ENCODE measurements at regions not wholly inside any gene's neighbourhood (a gene's known extent, or its start where the extent isn't known, plus 50 kb on each side); places are given as distances from the start of the nearest gene placed in this dataset.
A peak's percentile ranks its signal among the peaks of the same experiment; 100 is the strongest.

GRCh38 chr7:25881317-25882037, 270.5 kb upstream of the NFE2L3 start:
- Histone ChIP-seq H3K9me3 (ENCODE audit: control insufficient read depth in 2 of 3, insufficient read depth in 1 of 3, low read length in 3 of 3) (no peaks in the 10 kb centered on the region), H3K27me3 (ENCODE audit: control insufficient read depth, insufficient read depth, low read length) (no peaks in the 10 kb centered on the region), H3K4me1 (ENCODE audit: control insufficient read depth in 2 of 3, insufficient read depth in 2 of 3, low read depth in 1 of 3, low read length in 3 of 3) (no peaks in the 10 kb centered on the region), H3K36me3 (ENCODE audit: control insufficient read depth in 2 of 3, insufficient read depth in 3 of 3, low read length in 3 of 3) (no peaks in the 10 kb centered on the region), H3K9ac (ENCODE audit: low read length in 3 of 3) (no peak overlapping the region), H3K27ac (ENCODE audit: low read depth in 2 of 2, low read length in 2 of 2) (no peak overlapping the region), H3K4me3 (ENCODE audit: low read length in 3 of 3) (no peak overlapping the region)
- no peak for TF ChIP-seq CTCF (IDR thresholded peaks at IDR 0.05; ENCODE audit: borderline replicate concordance, extremely low read depth, insufficient read depth)
- FAIRE-seq: no peak
- intact Hi-C loops (cut with DNase I): no loop called here
- peak in 1 of 5 donors; percentile 58 for DNase-seq

GRCh38 chr7:25882151-25882773, 269.7 kb upstream of the NFE2L3 start:
- Histone ChIP-seq H3K4me3 (ENCODE audit: low read length in 3 of 3) (no peak overlapping the region), H3K9me3 (ENCODE audit: control insufficient read depth in 2 of 3, insufficient read depth in 1 of 3, low read length in 3 of 3) (no peaks in the 10 kb centered on the region), H3K27ac (ENCODE audit: low read depth in 2 of 2, low read length in 2 of 2) (no peak overlapping the region), H3K4me1 (ENCODE audit: control insufficient read depth in 2 of 3, insufficient read depth in 2 of 3, low read depth in 1 of 3, low read length in 3 of 3) (no peaks in the 10 kb centered on the region), H3K9ac (ENCODE audit: low read length in 3 of 3) (no peak overlapping the region), H3K27me3 (ENCODE audit: control insufficient read depth, insufficient read depth, low read length) (no peaks in the 10 kb centered on the region), H3K36me3 (ENCODE audit: control insufficient read depth in 2 of 3, insufficient read depth in 3 of 3, low read length in 3 of 3) (no peaks in the 10 kb centered on the region)
- no peak for DNase-seq
- no peak for TF ChIP-seq CTCF (IDR thresholded peaks at IDR 0.05; ENCODE audit: borderline replicate concordance, extremely low read depth, insufficient read depth)
- FAIRE-seq: no peak
- intact Hi-C loops (cut with DNase I): no loop called here

GRCh38 chr7:25884265-25884828, 267.7 kb upstream of the NFE2L3 start:
- intact Hi-C loops (cut with DNase I): no loop called here
- H3K27me3 ChIP-seq (ENCODE audit: control insufficient read depth, insufficient read depth, low read length): no peaks in the 10 kb centered on the region
- no peak overlapping the region for H3K27ac ChIP-seq (ENCODE audit: low read depth in 2 of 2, low read length in 2 of 2)

More at GRCh38 chr7:25884265-25884828, 267.7 kb upstream of the NFE2L3 start:
- no peak for DNase-seq
- Histone ChIP-seq H3K4me3 (ENCODE audit: low read length in 3 of 3) (no peak overlapping the region), H3K4me1 (ENCODE audit: control insufficient read depth in 2 of 3, insufficient read depth in 2 of 3, low read depth in 1 of 3, low read length in 3 of 3) (no peaks in the 10 kb centered on the region), H3K36me3 (ENCODE audit: control insufficient read depth in 2 of 3, insufficient read depth in 3 of 3, low read length in 3 of 3) (no peaks in the 10 kb centered on the region), H3K9ac (ENCODE audit: low read length in 3 of 3) (no peak overlapping the region), H3K9me3 (ENCODE audit: control insufficient read depth in 2 of 3, insufficient read depth in 1 of 3, low read length in 3 of 3) (no peaks in the 10 kb centered on the region)
- no peak for TF ChIP-seq CTCF (IDR thresholded peaks at IDR 0.05; ENCODE audit: borderline replicate concordance, extremely low read depth, insufficient read depth)
- FAIRE-seq: no peak

Data from kidney (tissue), 13 donors.